K562 (cell line): ENCODE measurements at regions not wholly inside any gene's neighbourhood (a gene's known extent, or its start where the extent isn't known, plus 50 kb on each side); places are given as distances from the start of the nearest gene placed in this dataset.

ENCODE experiments used
- ATAC-seq: fragments of 200-7000 bp; cut with Tn5 transposase; 3 replicates; pipeline ENCODE4 v1.9.1; 2020; ENCODE audit warnings: moderate library complexity
- BruUV-seq: library from RNA; stranded (reverse); fragments of 400-500 nt; replicated peaks from 2 replicates; lab custom pipeline; 2021; lab: Mats Ljungman, UMichigan
- CTCF ChIA-PET: fragments of 300-600 bp; formaldehyde crosslinking; extraction: SDS; loops from one replicate; lab custom pipeline; 2021; ENCODE audit warnings: low intra/inter-chr PET ratio; lab: Yijun Ruan, JAX
- POLR2A ChIA-PET: fragments of 300-600, 350-650 bp; sonication (Branson Sonifier 250); formaldehyde crosslinking; extraction: SDS; loops from one replicate; lab custom pipeline; 2021; ENCODE audit warnings: antibody characterized with exemption, inconsistent platforms; lab: Yijun Ruan, JAX
- DNase-seq, 4 experiments: peaks; one replicate each; pipeline versions ENCODE4 v3.0.0 to v3.0.0-alpha.2; 2011 to 2018; ENCODE audit warnings: low spot score in 3 of 4, mixed read lengths in 3 of 4; ENCODE audit errors: extremely low read depth in 1 of 4
- FAIRE-seq: peaks from 2 replicates; lab custom pipeline; 2011; peaks lifted over from hg19 to GRCh38; lab: Jason Lieb, UNC
- H2AFZ ChIP-seq: 2 replicates; pipeline ENCODE4 v1.6.0; 2011; ENCODE audit warnings: low read depth, low read length, control low read depth, inconsistent platforms
- H3K27ac ChIP-seq: fragments of 200-600 bp; 3 replicates; pipeline ENCODE4 v1.8.0; 2011; ENCODE audit warnings: low read depth, mild to moderate bottlenecking, control low read depth, inconsistent platforms, low read length, moderate library complexity, mixed read lengths; ENCODE audit errors: extremely low read depth
- H3K27me3 ChIP-seq, 2 experiments: fragments of 300-600 bp in 1 of 2; 2 replicates in 1 of 2; 3 replicates in 1 of 2; pipeline versions ENCODE4 v1.6.0 to v1.8.0; 2011; ENCODE audit warnings: inconsistent platforms in 2 of 2, low read length in 2 of 2, mild to moderate bottlenecking in 1 of 2, mixed read lengths in 1 of 2, moderate library complexity in 1 of 2; ENCODE audit not compliant: control insufficient read depth in 2 of 2, insufficient read depth in 2 of 2
- H3K36me3 ChIP-seq: fragments of 300-600 bp; 3 replicates; pipeline ENCODE4 v1.8.0; 2011; ENCODE audit warnings: mild to moderate bottlenecking, low read length, inconsistent platforms; ENCODE audit not compliant: control insufficient read depth, insufficient read depth
- H3K4me1 ChIP-seq, 2 experiments: fragments of 200-600 bp in 1 of 2; replicated peaks in 1 of 2; 2 replicates in 1 of 2; 3 replicates in 1 of 2; pipeline versions ENCODE4 v1.5.1 to v1.8.0; 2011; ENCODE audit warnings: inconsistent platforms in 2 of 2, low read length in 2 of 2, mild to moderate bottlenecking in 1 of 2, mixed read lengths in 1 of 2, moderate library complexity in 1 of 2; ENCODE audit not compliant: control insufficient read depth in 2 of 2, insufficient read depth in 2 of 2
- H3K4me2 ChIP-seq: 2 replicates; pipeline ENCODE4 v1.6.1; 2011; ENCODE audit warnings: low read length, control low read depth, inconsistent platforms, mixed read lengths; ENCODE audit not compliant: insufficient read depth
- H3K4me3 ChIP-seq: fragments of 200-600 bp; sonication (generic), shearing (Covaris generic); 2 replicates; pipeline ENCODE4 v1.5.1; 2016; ENCODE audit warnings: control low read depth, inconsistent platforms
- H3K79me2 ChIP-seq: fragments of 200-600 bp; 3 replicates; pipeline ENCODE4 v1.8.0; 2011; ENCODE audit warnings: low read length, inconsistent platforms; ENCODE audit not compliant: control insufficient read depth, insufficient read depth
- H3K9ac ChIP-seq, 2 experiments: 2 replicates each; pipeline versions ENCODE4 v1.6.0 to v1.6.1; 2011; ENCODE audit warnings: low read depth in 2 of 2, low read length in 2 of 2, control low read depth in 1 of 2, inconsistent platforms in 1 of 2, mild to moderate bottlenecking in 1 of 2, mixed read lengths in 1 of 2; ENCODE audit not compliant: insufficient read depth in 1 of 2
- H3K9me1 ChIP-seq: one replicate; pipeline ENCODE4 v1.6.0; 2011; ENCODE audit warnings: inconsistent platforms, mild to moderate bottlenecking, low read length, moderate library complexity; ENCODE audit not compliant: control insufficient read depth, insufficient read depth
- H3K9me3 ChIP-seq: replicated peaks from 2 replicates; pipeline ENCODE4 v1.5.1; 2011; ENCODE audit warnings: low read depth, low read length, inconsistent platforms; ENCODE audit not compliant: control insufficient read depth, insufficient read depth
- H4K20me1 ChIP-seq: replicated peaks from 2 replicates; pipeline ENCODE4 v1.6.1; 2011; ENCODE audit warnings: low read length, inconsistent platforms, mixed read lengths; ENCODE audit not compliant: control insufficient read depth, insufficient read depth
- ATF1 ChIP-seq, 2 experiments: fragments of 450-650 bp in 1 of 2; IDR thresholded peaks; 2 replicates each; pipeline ENCODE4 v1.6.1; 2016; ENCODE audit warnings: missing compliant biosample characterization in 1 of 2, missing genetic modification characterization in 1 of 2
- IRF2 ChIP-seq: sonication (generic); formaldehyde crosslinking; IDR thresholded peaks from 2 replicates; pipeline ENCODE4 v1.8.1; 2022; ENCODE audit warnings: mild to moderate bottlenecking, missing genetic modification reagents
- KAT7 ChIP-seq: sonication (generic); formaldehyde crosslinking; IDR thresholded peaks from 2 replicates; pipeline ENCODE4 v1.8.0; 2022; ENCODE audit warnings: missing genetic modification reagents, mild to moderate bottlenecking, borderline replicate concordance
- MYBL2 ChIP-seq, 2 experiments: fragments of 450-650 bp in 1 of 2; sonication (generic) in 1 of 2; formaldehyde crosslinking in 1 of 2; IDR thresholded peaks; 2 replicates each; pipeline versions ENCODE4 v1.6.1 to v1.8.1; 2017 to 2022; ENCODE audit warnings: borderline replicate concordance in 1 of 2, inconsistent platforms in 1 of 2, low read depth in 1 of 2, mild to moderate bottlenecking in 1 of 2, missing genetic modification reagents in 1 of 2, moderate library complexity in 1 of 2
- OTX1 ChIP-seq: fragments of 450-650 bp; formaldehyde crosslinking; IDR thresholded peaks from 2 replicates; pipeline ENCODE4 v1.4.0; 2022; ENCODE audit warnings: mild to moderate bottlenecking
- RUNX1 ChIP-seq: sonication (generic); IDR thresholded peaks from 2 replicates; pipeline ENCODE4 v1.6.1; 2016; ENCODE audit warnings: antibody characterized with exemption, low read depth
- SRSF9 ChIP-seq: fragments of 200-400 bp; formaldehyde crosslinking; IDR thresholded peaks from 2 replicates; pipeline ENCODE4 v1.6.1; 2017; ENCODE audit warnings: low read depth, low read length, borderline replicate concordance
- TFAM ChIP-seq: fragments of 250-450 bp; sonication (Bioruptor Pico); conservative IDR thresholded peaks from 2 replicates; pipeline ENCODE4 v1.5.0; 2021; ENCODE audit warnings: mild to moderate bottlenecking, moderate library complexity
- ZNF232 ChIP-seq: sonication (generic); formaldehyde crosslinking; IDR thresholded peaks from 2 replicates; pipeline ENCODE4 v1.8.0; 2022; ENCODE audit warnings: mild to moderate bottlenecking, missing genetic modification reagents
- ZNF347 ChIP-seq: fragments of 450-650 bp; formaldehyde crosslinking; IDR thresholded peaks from 2 replicates; pipeline ENCODE4 v1.4.0; 2020; ENCODE audit warnings: low read depth, mild to moderate bottlenecking, moderate library complexity
- WGBS: fragments of 100-300 bp; shearing (Covaris generic); methylation state at CpG from one replicate; pipeline ENCODE4 v1.1.6; 2016; ENCODE audit warnings: low coverage, mixed read lengths; ENCODE audit not compliant: insufficient coverage; ENCODE audit errors: missing lambda C conversion rate; 5-methylcytosine and 5-hydroxymethylcytosine counted together
- in situ Hi-C: fragments of 300-500 bp; cut with MboI; formaldehyde crosslinking; loops from 4 replicates; pipeline ENCODE4 v1.15.0; 2018; ENCODE audit warnings: inconsistent platforms, mixed read lengths
- intact Hi-C: fragments of 100-400 bp; cut with micrococcal nuclease; formaldehyde crosslinking; loops from 2 replicates; pipeline ENCODE4 v1.14.2; 2022
- TF ChIP-seq, protein P1 (sequence below): sonication (generic); formaldehyde crosslinking; IDR thresholded peaks from 2 replicates; pipeline ENCODE4 v1.8.1; 2023; ENCODE audit warnings: mild to moderate bottlenecking, missing genetic modification reagents
- TF ChIP-seq, protein P2 (sequence below): sonication (generic); IDR thresholded peaks from 2 replicates; pipeline ENCODE4 v1.6.1; 2016

DNA sequence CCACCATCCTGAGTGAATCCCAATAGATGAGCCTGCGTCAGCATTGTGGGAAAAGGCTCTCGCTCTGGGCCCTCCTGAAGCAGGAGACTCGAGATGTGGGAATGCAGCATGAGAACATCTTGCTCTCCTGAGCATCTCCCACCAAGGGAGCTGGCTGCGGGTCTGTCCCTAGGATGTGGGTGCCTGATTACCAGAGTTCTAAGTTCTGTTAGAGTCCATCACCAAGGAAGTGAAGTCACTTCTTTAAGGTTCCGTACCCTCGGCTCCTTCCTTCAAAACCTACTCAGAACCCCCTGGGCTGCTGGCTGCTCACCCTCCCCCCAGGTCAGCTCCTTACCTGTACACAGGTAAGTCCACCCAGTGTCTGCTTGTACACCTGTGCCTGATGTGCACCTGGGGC lies 100.5 kb upstream of the IGLL5 start:
- no peak for TF ChIP-seq SRSF9
- 0 out of 2 replicates have a peak, but pooled peaks have one; percentile 65 for TF ChIP-seq RUNX1
- no peak for TF ChIP-seq MYBL2 (IDR thresholded peaks at IDR 0.05; ENCODE audit: low read depth)
- TF ChIP-seq MYBL2 (CRISPR knock-in tag; IDR thresholded peaks at IDR 0.05; ENCODE audit: borderline replicate concordance), result 0 out of 2 replicates have a peak, but pooled peaks have one; percentile 60
- TF ChIP-seq ZNF232 (CRISPR knock-in tag), result no peak
- TF ChIP-seq, protein P1, sequence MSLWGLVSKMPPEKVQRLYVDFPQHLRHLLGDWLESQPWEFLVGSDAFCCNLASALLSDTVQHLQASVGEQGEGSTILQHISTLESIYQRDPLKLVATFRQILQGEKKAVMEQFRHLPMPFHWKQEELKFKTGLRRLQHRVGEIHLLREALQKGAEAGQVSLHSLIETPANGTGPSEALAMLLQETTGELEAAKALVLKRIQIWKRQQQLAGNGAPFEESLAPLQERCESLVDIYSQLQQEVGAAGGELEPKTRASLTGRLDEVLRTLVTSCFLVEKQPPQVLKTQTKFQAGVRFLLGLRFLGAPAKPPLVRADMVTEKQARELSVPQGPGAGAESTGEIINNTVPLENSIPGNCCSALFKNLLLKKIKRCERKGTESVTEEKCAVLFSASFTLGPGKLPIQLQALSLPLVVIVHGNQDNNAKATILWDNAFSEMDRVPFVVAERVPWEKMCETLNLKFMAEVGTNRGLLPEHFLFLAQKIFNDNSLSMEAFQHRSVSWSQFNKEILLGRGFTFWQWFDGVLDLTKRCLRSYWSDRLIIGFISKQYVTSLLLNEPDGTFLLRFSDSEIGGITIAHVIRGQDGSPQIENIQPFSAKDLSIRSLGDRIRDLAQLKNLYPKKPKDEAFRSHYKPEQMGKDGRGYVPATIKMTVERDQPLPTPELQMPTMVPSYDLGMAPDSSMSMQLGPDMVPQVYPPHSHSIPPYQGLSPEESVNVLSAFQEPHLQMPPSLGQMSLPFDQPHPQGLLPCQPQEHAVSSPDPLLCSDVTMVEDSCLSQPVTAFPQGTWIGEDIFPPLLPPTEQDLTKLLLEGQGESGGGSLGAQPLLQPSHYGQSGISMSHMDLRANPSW (CRISPR knock-in tag), result 0 out of 2 replicates have a peak, but pooled peaks have one; percentile 76
- TF ChIP-seq KAT7, result 0 out of 2 replicates have a peak, but pooled peaks have one; percentile 65
- TF ChIP-seq TFAM (CRISPR knock-in tag), result no peak
- 0 out of 2 replicates have a peak, but pooled peaks have one; percentile 30 for TF ChIP-seq ATF1 (CRISPR knock-in tag; IDR thresholded peaks at IDR 0.05)
- no peak for TF ChIP-seq ATF1 (tag; IDR thresholded peaks at IDR 0.05)
- TF ChIP-seq, protein P2, sequence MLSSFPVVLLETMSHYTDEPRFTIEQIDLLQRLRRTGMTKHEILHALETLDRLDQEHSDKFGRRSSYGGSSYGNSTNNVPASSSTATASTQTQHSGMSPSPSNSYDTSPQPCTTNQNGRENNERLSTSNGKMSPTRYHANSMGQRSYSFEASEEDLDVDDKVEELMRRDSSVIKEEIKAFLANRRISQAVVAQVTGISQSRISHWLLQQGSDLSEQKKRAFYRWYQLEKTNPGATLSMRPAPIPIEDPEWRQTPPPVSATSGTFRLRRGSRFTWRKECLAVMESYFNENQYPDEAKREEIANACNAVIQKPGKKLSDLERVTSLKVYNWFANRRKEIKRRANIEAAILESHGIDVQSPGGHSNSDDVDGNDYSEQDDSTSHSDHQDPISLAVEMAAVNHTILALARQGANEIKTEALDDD, result 0 out of 2 replicates have a peak, but pooled peaks have one; percentile 4
- TF ChIP-seq OTX1, result no peak
- TF ChIP-seq IRF2 (CRISPR knock-in tag), result 0 out of 2 replicates have a peak, but pooled peaks have one; percentile 77
- no peak for TF ChIP-seq ZNF347 (CRISPR knock-in tag)
- Histone ChIP-seq H3K27ac (no peak overlapping the region), H4K20me1 (peaks cover 41% of the 10 kb centered on the region), H3K4me3 (no peak overlapping the region), H3K9ac (no peak overlapping the region), H3K79me2 (no peaks in the 10 kb centered on the region), H2AFZ (no peak overlapping the region), H3K27me3 (peaks cover 26 to 30% of the 10 kb centered on the region in 2 experiments; a peak in 4 of 5 replicates), H3K9me3 (no peaks in the 10 kb centered on the region), H3K9me1 (peaks cover 6% of the 10 kb centered on the region), H3K36me3 (no peaks in the 10 kb centered on the region), H3K4me1 (peaks cover 0 to 3% of the 10 kb centered on the region in 2 experiments; a peak in 1 of 5 replicates), H3K4me2 (no peak overlapping the region)
- in situ Hi-C loops (no loop called here), intact Hi-C loops (no loop called here)
- ATAC-seq, result no peak
- DNase-seq, result no peak
- 3% methylated on average over 6 of the region's 6 CpGs for WGBS
- FAIRE-seq, result no peak
- no TSS peak for BruUV-seq
- POLR2A ChIA-PET, result interaction anchor here (0.6 to 2.6 kb wide), 16 partner anchors 8 to 116 kb away, joined by 3 to 15 read pairs (median 4); no protein-coding TSS in a partner anchor
- CTCF ChIA-PET, result interaction anchor here (0.9 to 6.2 kb wide), 9 partner anchors 16 to 341 kb away, joined by 3 to 69 read pairs (median 8); no protein-coding TSS in a partner anchor
